ENCODE measurements at regions not wholly inside any gene's neighbourhood (a gene's known extent, or its start where the extent isn't known, plus 50 kb on each side); places are given as distances from the start of the nearest gene placed in this dataset.

GRCh38 chr2:107215401-107216350, 329.7 kb upstream of the ST6GAL2 start:
- TF ChIP-seq REST (IDR thresholded peaks at IDR 0.05; ENCODE audit: borderline replicate concordance): no peak
- no peak for TF ChIP-seq REST (CRISPR knock-in tag; IDR thresholded peaks at IDR 0.05; ENCODE audit: low read depth)
- TF ChIP-seq BDP1 (IDR thresholded peaks at IDR 0.05; ENCODE audit: insufficient read depth, insufficient read length): no peak
- no peak for TF ChIP-seq GTF2F1 (IDR thresholded peaks at IDR 0.05; ENCODE audit: low read depth, low read length)
- TF ChIP-seq POLR2A (conservative IDR thresholded peaks at IDR 0.05): no peak
- no peak for TF ChIP-seq TEAD1 (CRISPR knock-in tag; IDR thresholded peaks at IDR 0.05)
- no peak for TF ChIP-seq CTCF (IDR thresholded peaks at IDR 0.05 in 2 of 3, conservative IDR thresholded peaks at IDR 0.05 in 1 of 3; ENCODE audit: insufficient read depth in 2 of 3, low read depth in 1 of 3, low read length in 3 of 3)
- TF ChIP-seq POLR2AphosphoS5 (IDR thresholded peaks at IDR 0.05; ENCODE audit: control insufficient read depth, insufficient read depth, low read depth, low read length): no peak
- TF ChIP-seq VEZF1 (CRISPR knock-in tag; IDR thresholded peaks at IDR 0.05): no peak
- no peak for TF ChIP-seq ZBTB33 (CRISPR knock-in tag; IDR thresholded peaks at IDR 0.05)

Measured in K562 (cell line).